VCaP (cell line): ENCODE measurements at regions not wholly inside any gene's neighbourhood (a gene's known extent, or its start where the extent isn't known, plus 50 kb on each side); places are given as distances from the start of the nearest gene placed in this dataset.

Experiments
- H3K27ac ChIP-seq: fragments of 450-650 bp; 2 replicates; pipeline ENCODE4 v1.5.1; 2017
- CTCF ChIP-seq: fragments of 450-650 bp; conservative IDR thresholded peaks from 2 replicates; pipeline ENCODE4 v1.5.1; 2017; ENCODE audit warnings: mild to moderate bottlenecking, moderate library complexity

GRCh38 chr4:72820107-72820506, 249.4 kb downstream of the COX18 start:
- H3K27ac ChIP-seq, result no peak overlapping the region
- TF ChIP-seq CTCF, result no peak

GRCh38 chr4:72817012-72817411, 248.0 kb upstream of the ADAMTS3 start:
- no peak overlapping the region for H3K27ac ChIP-seq
- TF ChIP-seq CTCF, result no peak

GRCh38 chr4:72814241-72814640, 245.2 kb upstream of the ADAMTS3 start:
- H3K27ac ChIP-seq, result no peak overlapping the region
- TF ChIP-seq CTCF, result no peak

GRCh38 chr4:72809208-72809607, 240.2 kb upstream of the ADAMTS3 start:
- TF ChIP-seq CTCF, result no peak

GRCh38 chr4:72805284-72805683, 236.3 kb upstream of the ADAMTS3 start:
- no peak for TF ChIP-seq CTCF

More at GRCh38 chr4:72809208-72809607, 240.2 kb upstream of the ADAMTS3 start:
- H3K27ac ChIP-seq, result no peak overlapping the region

GRCh38 chr4:72797486-72797885, 228.5 kb upstream of the ADAMTS3 start:
- no peak overlapping the region for H3K27ac ChIP-seq
- TF ChIP-seq CTCF, result no peak

More at GRCh38 chr4:72805284-72805683, 236.3 kb upstream of the ADAMTS3 start:
- H3K27ac ChIP-seq, result no peak overlapping the region

- no peak overlapping the region for H3K27ac ChIP-seq
- no peak for TF ChIP-seq CTCF
Measured at GRCh38 chr4:72791054-72791453, 222.0 kb upstream of the ADAMTS3 start.
